PFSK-1 (cell line): ENCODE measurements at regions not wholly inside any gene's neighbourhood (a gene's known extent, or its start where the extent isn't known, plus 50 kb on each side); places are given as distances from the start of the nearest gene placed in this dataset.

Source experiments
- FOXP2 ChIP-seq: optimal IDR thresholded peaks from 2 replicates; pipeline ENCODE3; 2011; ENCODE audit warnings: borderline replicate concordance, control low read depth, inconsistent platforms; ENCODE audit not compliant: insufficient read depth; ENCODE audit errors: extremely low read length, extremely low read depth
- POLR2AphosphoS5 ChIP-seq: IDR thresholded peaks from 2 replicates; pipeline ENCODE4 v1.6.1; 2012; ENCODE audit warnings: low read depth, mild to moderate bottlenecking, control low read depth, low read length, moderate library complexity
- REST ChIP-seq, 2 experiments: IDR thresholded peaks; 2 replicates each; pipeline versions ENCODE4 v1.6.1 to v1.8.0; 2011 to 2012; ENCODE audit warnings: low read depth in 2 of 2, low read length in 2 of 2, control low read depth in 1 of 2, inconsistent platforms in 1 of 2, mild to moderate bottlenecking in 1 of 2, moderate library complexity in 1 of 2; ENCODE audit not compliant: insufficient read depth in 1 of 2
- SIN3A ChIP-seq: IDR thresholded peaks from 2 replicates; pipeline ENCODE4 v1.6.1; 2012; ENCODE audit warnings: mild to moderate bottlenecking, low read length, moderate library complexity, borderline replicate concordance; ENCODE audit not compliant: insufficient read depth
- TAF1 ChIP-seq: IDR thresholded peaks from 2 replicates; pipeline ENCODE4 v1.6.1; 2012; ENCODE audit warnings: low read length, control low read depth, borderline replicate concordance; ENCODE audit not compliant: insufficient read depth

- TF ChIP-seq SIN3A (no peak), FOXP2 (no peak), POLR2AphosphoS5 (no peak), REST (IDR thresholded peaks at IDR 0.05; ENCODE audit: insufficient read depth in 1 of 2, low read depth in 2 of 2, low read length in 2 of 2) (no peak), TAF1 (no peak)
Observed at GRCh38 chr2:194346193-194346592, 1310.8 kb upstream of the SLC39A10 start.

DNA sequence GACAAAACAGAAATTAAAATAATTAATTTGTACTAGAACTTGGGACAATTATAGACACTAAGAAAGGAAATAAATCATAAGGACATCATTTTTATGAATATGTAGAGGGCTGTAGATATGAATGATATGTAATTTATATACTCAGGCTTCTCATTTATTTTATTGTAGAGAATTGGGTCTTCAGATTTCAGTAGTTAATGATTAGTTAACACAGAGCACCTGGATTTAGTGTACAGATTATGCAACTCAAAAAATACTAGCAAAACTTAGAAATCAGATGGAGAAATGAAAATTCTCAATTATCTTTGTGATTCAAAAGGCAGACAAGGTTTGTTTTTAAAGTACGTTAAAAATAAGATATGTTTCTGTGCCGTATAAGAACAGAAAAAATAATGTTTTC lies 1311.7 kb upstream of the SLC39A10 start:
- no peak for TF ChIP-seq POLR2AphosphoS5
- TF ChIP-seq REST (IDR thresholded peaks at IDR 0.05; ENCODE audit: insufficient read depth in 1 of 2, low read depth in 2 of 2, low read length in 2 of 2), result no peak
- no peak for TF ChIP-seq TAF1
- no peak for TF ChIP-seq FOXP2

DNA sequence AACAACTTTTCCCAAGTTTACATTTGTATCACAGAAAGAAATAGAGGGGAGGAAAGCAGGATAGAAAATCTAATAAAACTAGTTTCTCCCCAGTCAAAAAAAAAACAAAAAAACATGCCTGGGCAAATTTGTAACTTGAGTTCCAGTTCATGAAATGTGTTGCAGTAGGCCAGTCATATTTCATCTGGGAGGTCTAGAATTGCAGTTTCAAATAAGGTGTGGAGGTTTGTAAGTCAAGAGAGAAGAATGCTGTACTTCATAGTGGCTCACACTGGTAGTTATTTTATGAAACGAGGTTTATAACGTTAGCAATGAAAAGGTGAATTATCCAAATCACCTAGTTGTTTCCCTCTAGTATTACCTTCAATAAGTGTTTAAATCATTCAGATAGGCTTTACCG lies 1313.9 kb upstream of the SLC39A10 start:
- no peak for TF ChIP-seq TAF1
- TF ChIP-seq FOXP2, result no peak

- TF ChIP-seq REST (IDR thresholded peaks at IDR 0.05; ENCODE audit: insufficient read depth in 1 of 2, low read depth in 2 of 2, low read length in 2 of 2) (no peak), POLR2AphosphoS5 (no peak), FOXP2 (no peak), SIN3A (no peak)
Observed at GRCh38 chr2:194332799-194333490, 1324.1 kb upstream of the SLC39A10 start.

DNA sequence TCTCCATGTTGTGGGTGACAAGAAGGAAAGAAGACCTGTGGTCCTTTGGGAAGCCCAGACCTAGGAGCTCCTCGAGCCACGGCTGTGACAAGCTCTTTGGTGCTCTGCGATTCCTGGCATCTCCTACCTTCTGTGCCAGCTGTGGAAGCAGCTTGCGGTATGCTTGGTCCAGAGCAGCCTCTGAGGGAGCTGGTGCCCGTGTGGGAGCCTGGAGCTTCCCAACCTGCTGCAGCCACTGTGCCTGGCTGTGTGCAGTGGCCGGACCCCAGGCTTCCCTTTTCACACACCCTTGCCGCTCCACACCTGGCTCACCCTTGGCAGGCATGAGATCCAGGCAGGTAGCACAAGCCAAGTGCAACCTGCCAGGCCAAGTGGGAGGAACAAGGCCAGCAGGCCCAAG lies 1328.6 kb upstream of the SLC39A10 start:
- TF ChIP-seq SIN3A, result no peak
- TF ChIP-seq TAF1, result no peak
- no peak for TF ChIP-seq REST (IDR thresholded peaks at IDR 0.05; ENCODE audit: insufficient read depth in 1 of 2, low read depth in 2 of 2, low read length in 2 of 2)
- TF ChIP-seq POLR2AphosphoS5, result no peak
- no peak for TF ChIP-seq FOXP2
